ENCODE measurements at regions not wholly inside any gene's neighbourhood (a gene's known extent, or its start where the extent isn't known, plus 50 kb on each side); places are given as distances from the start of the nearest gene placed in this dataset.

DNA sequence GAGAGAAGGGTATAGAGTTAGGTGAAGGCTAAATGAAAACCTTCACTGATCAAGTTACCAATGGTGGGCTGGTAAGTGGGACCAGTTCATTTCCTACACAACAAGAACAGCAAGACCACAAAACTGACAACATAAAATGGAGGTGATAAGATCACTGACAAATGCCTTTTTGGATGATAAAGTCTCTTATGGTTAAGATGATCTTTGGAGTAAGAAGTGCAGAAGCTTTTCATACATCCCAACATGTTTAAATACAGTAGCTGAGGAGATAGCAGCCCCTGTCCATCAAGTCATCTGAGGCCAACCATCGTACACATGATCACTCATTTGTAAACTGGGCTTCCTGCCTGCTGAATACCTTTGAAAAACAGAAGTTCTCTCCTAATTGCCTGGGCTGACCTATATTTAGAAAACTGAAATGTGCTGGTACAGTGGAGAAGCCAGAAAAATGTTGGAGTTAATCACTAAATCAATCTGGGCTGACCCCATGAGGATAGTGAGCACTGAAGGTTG, 259.0 kb upstream of the ZFHX3 start:
- TF ChIP-seq, protein P1, sequence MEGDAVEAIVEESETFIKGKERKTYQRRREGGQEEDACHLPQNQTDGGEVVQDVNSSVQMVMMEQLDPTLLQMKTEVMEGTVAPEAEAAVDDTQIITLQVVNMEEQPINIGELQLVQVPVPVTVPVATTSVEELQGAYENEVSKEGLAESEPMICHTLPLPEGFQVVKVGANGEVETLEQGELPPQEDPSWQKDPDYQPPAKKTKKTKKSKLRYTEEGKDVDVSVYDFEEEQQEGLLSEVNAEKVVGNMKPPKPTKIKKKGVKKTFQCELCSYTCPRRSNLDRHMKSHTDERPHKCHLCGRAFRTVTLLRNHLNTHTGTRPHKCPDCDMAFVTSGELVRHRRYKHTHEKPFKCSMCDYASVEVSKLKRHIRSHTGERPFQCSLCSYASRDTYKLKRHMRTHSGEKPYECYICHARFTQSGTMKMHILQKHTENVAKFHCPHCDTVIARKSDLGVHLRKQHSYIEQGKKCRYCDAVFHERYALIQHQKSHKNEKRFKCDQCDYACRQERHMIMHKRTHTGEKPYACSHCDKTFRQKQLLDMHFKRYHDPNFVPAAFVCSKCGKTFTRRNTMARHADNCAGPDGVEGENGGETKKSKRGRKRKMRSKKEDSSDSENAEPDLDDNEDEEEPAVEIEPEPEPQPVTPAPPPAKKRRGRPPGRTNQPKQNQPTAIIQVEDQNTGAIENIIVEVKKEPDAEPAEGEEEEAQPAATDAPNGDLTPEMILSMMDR (conservative IDR thresholded peaks at IDR 0.05), result no peak
- TF ChIP-seq ZFX (IDR thresholded peaks at IDR 0.05), result no peak

All from C4-2B (cell line).